MCF 10A (cell line): ENCODE measurements at regions not wholly inside any gene's neighbourhood (a gene's known extent, or its start where the extent isn't known, plus 50 kb on each side); places are given as distances from the start of the nearest gene placed in this dataset.

ENCODE experiments used
- BruUV-seq: library from RNA; stranded (reverse); fragments of 400-500 nt; replicated peaks from 2 replicates; lab custom pipeline; 2021; lab: Mats Ljungman, UMichigan
- CTCF ChIA-PET: fragments of 300-600 bp; sonication (Branson Sonifier 250); formaldehyde crosslinking; extraction: SDS; loops from one replicate; lab custom pipeline; 2021; ENCODE audit warnings: antibody characterized with exemption, inconsistent platforms; lab: Yijun Ruan, JAX
- POLR2A ChIA-PET: fragments of 300-600, 350-650 bp; sonication (Branson Sonifier 250); formaldehyde crosslinking; extraction: SDS; loops from one replicate; lab custom pipeline; 2020; ENCODE audit warnings: antibody characterized with exemption, inconsistent platforms; lab: Yijun Ruan, JAX
- DNase-seq: peaks from one replicate; pipeline ENCODE4 v3.0.0-alpha.2; 2018; ENCODE audit not compliant: unreplicated experiment
- H3K27ac Mint-ChIP-seq: one replicate; pipeline ENCODE4 v1.8.0; 2022; ENCODE audit warnings: mild to moderate bottlenecking, low read depth, mixed read lengths; ENCODE audit not compliant: unreplicated experiment
- H3K27me3 Mint-ChIP-seq: one replicate; pipeline ENCODE4 v1.8.0; 2022; ENCODE audit warnings: mixed read lengths; ENCODE audit not compliant: insufficient read depth, unreplicated experiment
- H3K36me3 Mint-ChIP-seq: one replicate; pipeline ENCODE4 v1.8.0; 2022; ENCODE audit warnings: mild to moderate bottlenecking, moderate library complexity, mixed read lengths; ENCODE audit not compliant: insufficient read depth, unreplicated experiment
- H3K4me1 Mint-ChIP-seq: one replicate; pipeline ENCODE4 v1.8.0; 2022; ENCODE audit warnings: mixed read lengths; ENCODE audit not compliant: insufficient read depth, unreplicated experiment
- H3K4me3 Mint-ChIP-seq: one replicate; pipeline ENCODE4 v1.8.0; 2022; ENCODE audit warnings: mild to moderate bottlenecking, moderate library complexity, mixed read lengths; ENCODE audit not compliant: unreplicated experiment
- H3K9me3 Mint-ChIP-seq: one replicate; pipeline ENCODE4 v1.8.0; 2022; ENCODE audit warnings: mixed read lengths; ENCODE audit not compliant: unreplicated experiment
- CTCF ChIP-seq: fragments of 200-600 bp; IDR thresholded peaks from one replicate; pipeline ENCODE4 v1.8.0; 2022; ENCODE audit warnings: antibody characterized with exemption, mild to moderate bottlenecking; ENCODE audit not compliant: unreplicated experiment
- intact Hi-C: fragments of 100-400 bp; cut with micrococcal nuclease; formaldehyde crosslinking; loops from 2 replicates; pipeline ENCODE4 v1.14.1; 2022

GRCh38 chr9:2300325-2300724, 285.2 kb downstream of the SMARCA2 start:
- intact Hi-C loops, result no loop called here
- Mint-ChIP-seq H3K36me3 (no peaks in the 10 kb centered on the region), H3K4me3 (no peak overlapping the region), H3K27me3 (no peaks in the 10 kb centered on the region), H3K4me1 (peaks cover 6% of the 10 kb centered on the region), H3K27ac (no peak overlapping the region), H3K9me3 (no peaks in the 10 kb centered on the region)
- no TSS peak for BruUV-seq
- CTCF ChIA-PET, result interaction anchor here (1.3 kb wide), 1 partner anchor 31 kb away, joined by 4 read pairs; no protein-coding TSS in a partner anchor
- POLR2A ChIA-PET, result no interaction called here
- DNase-seq, result no peak
- no peak for TF ChIP-seq CTCF

- Mint-ChIP-seq H3K4me3 (no peak overlapping the region), H3K36me3 (no peaks in the 10 kb centered on the region), H3K27ac (no peak overlapping the region), H3K27me3 (no peaks in the 10 kb centered on the region), H3K4me1 (peaks cover 6% of the 10 kb centered on the region), H3K9me3 (no peaks in the 10 kb centered on the region)
- BruUV-seq, result no TSS peak
- intact Hi-C loops, result no loop called here
- POLR2A ChIA-PET, result no interaction called here
- TF ChIP-seq CTCF, result no peak
- DNase-seq, result no peak
- CTCF ChIA-PET, result interaction anchor here (1.0 kb wide), 1 partner anchor 17 kb away, joined by 4 read pairs; no protein-coding TSS in a partner anchor
Observed at GRCh38 chr9:2302606-2303005, 287.5 kb downstream of the SMARCA2 start.

- TF ChIP-seq CTCF, result no peak
- ChIA-PET POLR2A (no interaction called here), CTCF (interaction anchor here (1.0 kb wide), 1 partner anchor 17 kb away, joined by 4 read pairs; no protein-coding TSS in a partner anchor)
- H3K4me1 Mint-ChIP-seq, result peaks cover 3% of the 10 kb centered on the region
- BruUV-seq, result no TSS peak
- DNase-seq, result no peak
- intact Hi-C loops, result no loop called here
- H3K36me3 Mint-ChIP-seq, result no peaks in the 10 kb centered on the region
- peaks cover 2% of the 10 kb centered on the region for H3K9me3 Mint-ChIP-seq
- H3K4me3 Mint-ChIP-seq, result no peak overlapping the region
- H3K27ac Mint-ChIP-seq, result no peak overlapping the region
- no peaks in the 10 kb centered on the region for H3K27me3 Mint-ChIP-seq
Observed at GRCh38 chr9:2303056-2303455, 287.9 kb downstream of the SMARCA2 start.

- Mint-ChIP-seq H3K27me3 (no peaks in the 10 kb centered on the region), H3K4me1 (no peaks in the 10 kb centered on the region), H3K36me3 (no peaks in the 10 kb centered on the region), H3K27ac (no peak overlapping the region), H3K4me3 (no peak overlapping the region), H3K9me3 (peaks cover 42% of the 10 kb centered on the region)
- TF ChIP-seq CTCF, result no peak
- POLR2A ChIA-PET, result no interaction called here
- intact Hi-C loops, result no loop called here
- BruUV-seq, result no TSS peak
- no peak for DNase-seq
- CTCF ChIA-PET, result no interaction called here
Observed at GRCh38 chr9:2307480-2307879, 292.3 kb downstream of the SMARCA2 start.
